ENCODE measurements at regions not wholly inside any gene's neighbourhood (a gene's known extent, or its start where the extent isn't known, plus 50 kb on each side); places are given as distances from the start of the nearest gene placed in this dataset.
"Not testable (repeated sequence)": the region's sequence is repeated elsewhere in the genome, so short reads cannot be mapped to it uniquely, and the experiment has no call there.

DNA sequence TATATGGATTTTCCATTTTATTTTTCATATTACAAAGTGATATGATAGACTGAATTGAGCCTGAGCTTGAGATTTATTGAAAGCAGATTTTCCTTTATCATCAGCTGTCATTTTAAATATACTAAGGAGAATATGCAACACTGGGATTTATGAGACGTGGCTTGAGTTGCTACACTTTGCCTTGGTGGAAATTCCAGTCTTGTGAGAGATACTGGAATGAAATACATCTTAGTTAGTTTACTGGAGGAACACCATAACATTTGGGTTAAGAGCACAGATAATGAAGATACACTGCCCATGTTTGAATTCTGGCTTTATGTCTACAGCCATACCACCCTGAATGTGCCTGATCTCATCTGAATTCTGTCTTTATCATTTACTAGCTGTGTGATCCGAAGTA, 86.5 kb upstream of the IFNGR1 start:
- DNase-seq = no peak

- no peak for DNase-seq
These were observed 85.0 kb upstream of the IFNGR1 start for GRCh38 chr6:137304020-137304780.

- DNase-seq = no peak
These were observed 84.3 kb upstream of the IFNGR1 start for GRCh38 chr6:137303441-137303840.

DNA sequence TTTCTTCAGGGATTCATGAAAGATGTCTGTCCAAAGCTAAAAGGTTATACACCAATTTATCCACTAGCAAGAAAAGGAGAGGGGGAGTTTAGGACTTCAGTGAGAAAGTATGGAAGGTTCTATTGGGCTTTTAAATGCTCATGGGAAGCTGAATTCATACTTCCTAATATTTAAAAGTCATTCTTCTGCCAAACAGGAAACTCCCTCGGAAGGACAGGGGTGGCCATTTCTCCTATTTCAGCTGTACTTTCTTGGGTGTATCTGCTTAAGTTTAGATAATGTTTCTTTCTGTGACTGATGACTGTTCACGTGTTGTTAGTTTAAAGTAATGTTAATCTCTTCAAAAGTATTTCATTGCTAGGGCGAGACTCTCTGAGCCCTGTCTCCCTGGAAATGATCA, 80.5 kb upstream of the IFNGR1 start:
- DNase-seq = no peak

- DNase-seq = peak; percentile 25
These were observed 78.7 kb upstream of the IFNGR1 start for GRCh38 chr6:137297887-137298286.

DNA sequence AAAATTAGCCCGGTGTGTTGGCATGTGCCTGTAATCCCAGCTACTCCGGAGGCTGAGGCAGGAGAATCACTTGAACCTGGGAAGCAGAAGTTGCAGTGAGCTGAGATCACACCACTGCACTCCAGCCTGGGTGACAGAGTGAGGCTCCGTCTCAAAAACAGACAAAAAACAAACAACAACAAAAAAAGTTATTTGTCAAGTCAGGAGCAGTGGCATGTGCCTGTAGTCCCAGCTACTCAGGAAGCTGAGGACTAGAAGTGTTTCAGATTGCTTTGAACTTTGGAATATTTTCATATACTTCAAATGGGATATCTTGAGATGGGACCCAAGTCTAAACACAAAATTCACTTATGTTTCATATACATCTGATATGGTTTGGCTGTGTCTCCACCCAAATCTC, 73.1 kb upstream of the IFNGR1 start:
- not testable (repeated sequence) for DNase-seq

DNA sequence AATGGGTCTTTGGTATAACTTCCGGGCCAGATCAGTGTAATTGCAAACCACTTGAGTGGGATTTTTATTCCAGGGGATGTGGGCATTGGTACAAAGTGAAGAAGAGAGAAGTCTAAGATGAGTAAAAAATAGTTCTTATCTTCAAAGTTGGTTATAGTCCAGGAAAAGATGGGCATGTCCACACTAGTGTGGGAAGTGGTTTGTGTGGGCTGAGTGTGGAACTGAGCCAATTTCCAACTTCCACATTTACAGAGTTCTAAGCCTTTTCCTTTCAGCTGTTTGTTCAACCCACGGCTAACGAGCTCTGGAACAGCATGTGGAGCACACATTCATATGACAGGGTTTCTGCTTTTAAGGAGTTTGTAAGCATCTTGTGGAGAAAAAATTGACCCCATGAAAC, 72.3 kb upstream of the IFNGR1 start:
- no peak for DNase-seq

DNA sequence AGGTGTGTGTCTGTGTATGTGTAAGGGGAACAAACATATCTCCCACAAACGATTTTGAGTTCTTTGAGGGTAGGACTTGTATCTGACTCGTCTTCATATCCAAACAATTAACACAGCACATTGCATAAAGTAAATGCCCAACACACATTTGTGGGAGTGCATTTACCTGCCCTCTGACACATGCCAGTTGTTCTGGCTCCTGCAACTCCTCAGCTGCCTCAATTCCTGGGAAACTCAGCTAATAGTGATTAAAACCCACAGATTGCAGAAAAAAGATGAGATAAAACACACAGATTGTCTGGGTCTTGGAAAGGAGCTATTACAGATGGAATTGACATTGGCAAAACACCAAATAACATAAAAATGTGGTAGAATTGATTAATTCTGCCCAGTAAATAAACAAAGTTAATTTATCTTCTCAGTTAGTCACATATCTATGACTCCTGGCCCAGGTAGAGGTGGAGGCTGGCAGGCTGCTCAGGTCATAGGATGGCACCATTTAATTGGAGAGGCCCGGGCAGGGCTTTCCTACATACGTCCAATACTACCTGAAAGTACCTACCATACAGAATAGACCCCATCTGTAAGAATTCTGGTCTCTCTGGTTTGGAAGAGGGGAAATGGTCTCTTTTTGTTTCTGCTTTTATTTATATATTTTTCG, 71.5 kb upstream of the IFNGR1 start:
- no peak for DNase-seq

GRCh38 chr6:137286916-137287315, 67.7 kb upstream of the IFNGR1 start:
- DNase-seq = no peak

DNA sequence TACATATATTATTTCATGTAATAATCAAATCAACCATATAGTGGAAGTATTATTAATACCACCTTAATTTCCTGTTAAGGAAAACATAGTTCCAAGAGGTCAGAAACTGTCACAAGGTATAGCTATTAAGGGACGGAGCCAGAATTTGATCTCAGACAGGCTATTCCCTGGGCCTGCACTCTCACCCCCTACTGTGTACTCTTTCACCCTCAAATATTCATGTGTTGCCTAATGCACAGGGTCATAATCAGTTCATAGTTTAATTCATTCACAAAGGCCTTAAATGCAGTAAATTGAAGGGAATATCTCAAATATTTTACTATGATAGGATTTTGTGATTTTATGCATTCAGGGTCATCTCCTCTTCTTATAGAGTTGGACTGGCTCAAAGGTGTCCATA, 67.2 kb upstream of the IFNGR1 start:
- DNase-seq = no peak

DNA sequence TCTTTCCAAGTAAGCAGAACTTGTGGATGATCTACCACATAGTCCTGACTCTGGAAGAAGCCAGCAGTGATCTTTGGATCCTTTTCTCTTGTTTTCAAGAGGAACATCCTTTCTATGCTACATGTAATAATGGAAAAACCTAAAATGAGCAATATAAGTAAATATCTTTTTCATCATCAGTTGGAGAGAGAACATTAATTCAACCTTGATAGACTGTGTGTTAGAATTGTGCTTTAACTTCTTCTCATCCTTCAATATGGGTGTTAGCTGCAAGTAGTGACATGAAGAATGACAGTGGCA, 65.6 kb upstream of the IFNGR1 start:
- DNase-seq = no peak

- no peak for DNase-seq
These were observed 65.0 kb upstream of the IFNGR1 start for GRCh38 chr6:137283940-137284810.

DNA sequence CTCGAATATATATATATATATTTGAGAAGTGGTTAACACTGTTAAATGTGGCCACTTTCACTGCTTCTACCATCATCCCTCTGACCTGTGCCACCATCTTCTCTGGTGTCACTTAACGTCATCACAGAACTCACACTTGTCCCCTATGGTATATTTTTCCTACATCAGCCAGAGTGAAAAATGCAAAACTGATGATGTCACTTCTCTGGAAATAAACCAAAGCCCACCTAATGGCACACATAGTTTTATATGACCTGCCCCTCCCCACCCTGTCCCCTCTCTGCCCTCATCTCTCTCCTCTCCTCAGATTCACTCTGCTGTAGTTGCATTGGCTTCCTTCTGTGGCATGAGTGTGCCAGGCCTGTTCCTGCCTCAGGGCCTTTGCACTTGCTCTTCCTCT, 63.9 kb upstream of the IFNGR1 start:
- DNase-seq = no peak

DNA sequence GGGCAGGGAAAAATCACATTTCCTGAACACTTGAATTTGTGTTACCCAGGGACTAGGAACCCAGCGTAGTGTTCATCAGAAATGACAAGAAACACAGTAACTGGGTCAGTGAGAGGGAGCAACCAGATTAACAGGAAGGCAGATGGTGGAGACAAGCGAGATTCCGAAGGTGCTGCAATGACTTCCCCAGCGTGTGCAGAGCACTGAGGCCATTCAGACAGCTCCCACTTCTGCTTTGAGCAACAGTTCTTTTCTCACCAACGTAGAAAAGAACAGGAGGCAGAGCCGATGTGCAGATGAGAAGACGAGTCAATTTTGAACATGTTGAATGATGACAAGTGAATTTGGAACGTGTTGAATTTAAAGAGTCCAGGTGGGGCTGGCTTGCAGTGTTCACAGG, 63.1 kb upstream of the IFNGR1 start:
- no peak for DNase-seq

GRCh38 chr6:137279279-137279678, 60.1 kb upstream of the IFNGR1 start:
- not testable (repeated sequence) for DNase-seq

DNA sequence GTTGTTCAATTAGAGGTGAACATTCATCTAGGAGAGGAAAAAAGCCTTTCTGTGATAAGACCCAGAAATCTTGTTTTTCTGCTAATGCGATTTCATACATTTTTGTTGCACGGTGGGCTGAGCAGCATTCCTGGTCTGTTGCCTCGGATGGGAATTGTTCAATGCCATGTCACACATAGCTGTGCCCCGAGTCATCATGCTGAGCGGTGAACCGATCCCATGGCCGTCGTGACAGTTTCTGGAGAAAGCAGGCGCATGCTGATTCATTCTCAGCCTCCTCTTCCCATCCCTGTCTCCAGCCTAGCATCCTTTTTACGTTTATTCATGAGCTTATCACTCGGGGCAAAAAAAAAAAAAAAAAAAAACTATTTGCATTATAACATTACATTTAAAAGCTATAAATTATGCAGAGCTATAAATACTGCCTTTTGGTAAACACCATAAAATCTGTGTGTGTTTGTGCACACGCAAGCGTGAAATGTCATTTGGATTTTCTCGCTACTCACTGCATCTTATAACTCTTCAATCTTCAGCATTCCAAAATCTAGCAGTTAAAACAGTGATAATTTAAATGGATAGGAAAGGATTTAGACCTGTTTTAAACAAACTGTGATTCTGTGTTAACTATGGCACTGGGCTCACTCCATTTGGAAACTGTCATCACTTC, 58.9 kb upstream of the IFNGR1 start:
- peak; percentile 52 for DNase-seq

DNA sequence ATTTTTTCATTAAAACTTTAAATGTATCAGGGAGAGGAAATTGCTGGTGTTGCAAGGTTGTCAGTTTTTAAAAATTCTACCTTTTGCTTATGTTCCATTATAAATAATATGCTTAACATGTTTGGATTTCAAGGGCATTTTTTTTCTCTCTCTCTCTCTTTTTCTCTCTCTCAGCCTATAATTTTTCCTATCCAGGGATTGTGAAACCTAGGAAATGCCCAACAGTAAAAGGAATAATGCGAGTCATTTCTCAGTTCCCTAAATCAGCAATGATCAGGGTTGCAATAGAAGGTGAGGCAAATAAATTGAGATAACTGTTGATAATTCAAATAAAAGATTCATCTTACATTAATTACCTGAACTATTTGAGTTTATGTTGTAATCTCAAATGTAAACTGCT, 53.2 kb upstream of the IFNGR1 start:
- no peak for DNase-seq

GRCh38 chr6:137271245-137272183, 52.3 kb upstream of the IFNGR1 start:
- DNase-seq = no peak

DNA sequence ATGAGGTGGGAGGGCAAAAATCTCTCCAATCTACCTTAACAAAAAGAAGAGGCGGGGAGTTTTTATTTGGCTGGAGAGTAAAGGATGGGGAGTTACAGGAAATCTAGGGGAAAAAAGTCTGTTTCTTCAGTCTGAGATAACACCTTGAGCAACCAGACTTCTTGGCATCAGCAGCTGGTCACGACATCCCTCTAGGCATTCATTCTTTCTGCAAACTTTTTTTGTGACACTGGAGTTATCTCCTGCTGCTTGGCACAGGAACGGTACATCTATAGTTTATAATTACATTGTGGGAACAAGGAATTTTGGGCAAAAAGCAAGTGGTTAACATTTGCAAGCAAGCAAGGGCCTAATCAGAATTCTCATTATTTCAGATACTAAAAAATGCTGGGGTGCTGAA, 50.6 kb upstream of the IFNGR1 start:
- DNase-seq = no peak

GRCh38 chr6:137269347-137269746, 50.2 kb upstream of the IFNGR1 start:
- no peak for DNase-seq
